ENCODE measurements at regions not wholly inside any gene's neighbourhood (a gene's known extent, or its start where the extent isn't known, plus 50 kb on each side); places are given as distances from the start of the nearest gene placed in this dataset.

DNA sequence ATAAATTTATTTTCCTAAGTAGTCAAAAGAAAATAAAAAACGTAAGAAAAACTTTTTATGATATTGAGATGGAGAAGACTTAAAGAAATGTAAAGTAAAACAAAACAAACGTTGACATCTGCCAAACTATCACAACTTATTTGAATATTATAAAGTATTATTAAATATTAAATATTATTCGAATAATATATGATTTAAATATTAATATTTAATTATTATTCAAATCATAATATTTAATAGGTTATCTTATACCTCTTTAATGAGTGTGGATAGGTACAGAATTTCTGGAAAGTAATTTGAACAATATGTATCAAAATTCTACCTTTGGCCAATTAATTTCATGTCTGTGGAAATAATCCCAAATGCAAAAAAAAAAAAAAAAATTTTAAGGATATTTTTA is 278.7 kb downstream of the RAD51AP2 start:
- no peaks in the 10 kb centered on the region for H3K79me2 ChIP-seq (ENCODE audit: low read depth)
- no peak overlapping the region for H3K27ac ChIP-seq
- no peaks in the 10 kb centered on the region for H3K27me3 ChIP-seq
- no peak overlapping the region for H3K27ac Mint-ChIP-seq
- no peak overlapping the region for H3K4me3 ChIP-seq
- TF ChIP-seq EZH2 (IDR thresholded peaks at IDR 0.05), result no peak
- TF ChIP-seq EZH2phosphoT487 (IDR thresholded peaks at IDR 0.05), result no peak
- TF ChIP-seq, protein P1, sequence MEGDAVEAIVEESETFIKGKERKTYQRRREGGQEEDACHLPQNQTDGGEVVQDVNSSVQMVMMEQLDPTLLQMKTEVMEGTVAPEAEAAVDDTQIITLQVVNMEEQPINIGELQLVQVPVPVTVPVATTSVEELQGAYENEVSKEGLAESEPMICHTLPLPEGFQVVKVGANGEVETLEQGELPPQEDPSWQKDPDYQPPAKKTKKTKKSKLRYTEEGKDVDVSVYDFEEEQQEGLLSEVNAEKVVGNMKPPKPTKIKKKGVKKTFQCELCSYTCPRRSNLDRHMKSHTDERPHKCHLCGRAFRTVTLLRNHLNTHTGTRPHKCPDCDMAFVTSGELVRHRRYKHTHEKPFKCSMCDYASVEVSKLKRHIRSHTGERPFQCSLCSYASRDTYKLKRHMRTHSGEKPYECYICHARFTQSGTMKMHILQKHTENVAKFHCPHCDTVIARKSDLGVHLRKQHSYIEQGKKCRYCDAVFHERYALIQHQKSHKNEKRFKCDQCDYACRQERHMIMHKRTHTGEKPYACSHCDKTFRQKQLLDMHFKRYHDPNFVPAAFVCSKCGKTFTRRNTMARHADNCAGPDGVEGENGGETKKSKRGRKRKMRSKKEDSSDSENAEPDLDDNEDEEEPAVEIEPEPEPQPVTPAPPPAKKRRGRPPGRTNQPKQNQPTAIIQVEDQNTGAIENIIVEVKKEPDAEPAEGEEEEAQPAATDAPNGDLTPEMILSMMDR (IDR thresholded peaks at IDR 0.05), result no peak
- no peaks in the 10 kb centered on the region for H3F3A ChIP-seq (ENCODE audit: low read depth)
- H3K4me2 ChIP-seq, result no peak overlapping the region
- no peaks in the 10 kb centered on the region for H3K27me3 Mint-ChIP-seq (ENCODE audit: insufficient read depth, low read depth)
- H3K4me3 Mint-ChIP-seq, result no peak overlapping the region
- no peaks in the 10 kb centered on the region for H3K4me1 Mint-ChIP-seq
- H3K9ac ChIP-seq, result no peak overlapping the region
- no peak overlapping the region for H2AFZ ChIP-seq (replicated peaks)
- H3K4me1 ChIP-seq, result no peaks in the 10 kb centered on the region
- no peak for DNase-seq (ENCODE audit: low spot score)
- H3K36me3 ChIP-seq, result no peaks in the 10 kb centered on the region
- H3K9me3 Mint-ChIP-seq, result no peaks in the 10 kb centered on the region
- no peaks in the 10 kb centered on the region for H3K9me3 ChIP-seq (ENCODE audit: low read depth)
- H4K20me1 ChIP-seq (ENCODE audit: low read depth), result no peaks in the 10 kb centered on the region
- H3K36me3 Mint-ChIP-seq, result no peaks in the 10 kb centered on the region

DNA sequence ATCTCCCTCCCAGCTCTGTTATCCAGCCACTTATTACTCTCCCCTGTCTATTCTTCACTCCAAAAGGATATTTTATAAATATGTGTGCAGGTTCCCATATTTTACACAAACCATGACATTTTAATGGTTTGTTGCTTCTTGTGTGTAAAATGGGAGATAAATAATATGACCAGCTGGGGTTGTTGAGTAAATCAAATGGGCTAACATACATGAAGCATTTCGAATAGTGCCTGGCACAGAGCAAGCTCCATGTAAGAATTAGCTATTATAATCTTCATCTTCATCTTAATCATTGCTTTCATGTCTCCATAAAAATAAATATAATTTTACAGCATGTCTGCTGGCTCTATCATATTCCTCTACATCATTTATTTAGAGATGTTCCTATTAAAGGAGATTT is 283.1 kb downstream of the RAD51AP2 start:
- Mint-ChIP-seq H3K27ac (no peak overlapping the region), H3K9me3 (no peaks in the 10 kb centered on the region), H3K4me3 (no peak overlapping the region), H3K4me1 (no peaks in the 10 kb centered on the region), H3K27me3 (ENCODE audit: insufficient read depth, low read depth) (no peaks in the 10 kb centered on the region), H3K36me3 (no peaks in the 10 kb centered on the region)
- Histone ChIP-seq H3K4me1 (no peaks in the 10 kb centered on the region), H3K27me3 (no peaks in the 10 kb centered on the region), H4K20me1 (ENCODE audit: low read depth) (no peaks in the 10 kb centered on the region), H3K4me3 (no peak overlapping the region), H3K9ac (no peak overlapping the region), H3K4me2 (no peak overlapping the region), H2AFZ (replicated peaks) (no peak overlapping the region), H3F3A (ENCODE audit: low read depth) (no peaks in the 10 kb centered on the region), H3K9me3 (ENCODE audit: low read depth) (no peaks in the 10 kb centered on the region), H3K27ac (no peak overlapping the region), H3K79me2 (ENCODE audit: low read depth) (no peaks in the 10 kb centered on the region), H3K36me3 (no peaks in the 10 kb centered on the region)
- TF ChIP-seq, protein P1 (IDR thresholded peaks at IDR 0.05), result no peak
- TF ChIP-seq EZH2 (IDR thresholded peaks at IDR 0.05) (no peak), EZH2phosphoT487 (IDR thresholded peaks at IDR 0.05) (no peak)
- DNase-seq (ENCODE audit: low spot score), result no peak

DNA sequence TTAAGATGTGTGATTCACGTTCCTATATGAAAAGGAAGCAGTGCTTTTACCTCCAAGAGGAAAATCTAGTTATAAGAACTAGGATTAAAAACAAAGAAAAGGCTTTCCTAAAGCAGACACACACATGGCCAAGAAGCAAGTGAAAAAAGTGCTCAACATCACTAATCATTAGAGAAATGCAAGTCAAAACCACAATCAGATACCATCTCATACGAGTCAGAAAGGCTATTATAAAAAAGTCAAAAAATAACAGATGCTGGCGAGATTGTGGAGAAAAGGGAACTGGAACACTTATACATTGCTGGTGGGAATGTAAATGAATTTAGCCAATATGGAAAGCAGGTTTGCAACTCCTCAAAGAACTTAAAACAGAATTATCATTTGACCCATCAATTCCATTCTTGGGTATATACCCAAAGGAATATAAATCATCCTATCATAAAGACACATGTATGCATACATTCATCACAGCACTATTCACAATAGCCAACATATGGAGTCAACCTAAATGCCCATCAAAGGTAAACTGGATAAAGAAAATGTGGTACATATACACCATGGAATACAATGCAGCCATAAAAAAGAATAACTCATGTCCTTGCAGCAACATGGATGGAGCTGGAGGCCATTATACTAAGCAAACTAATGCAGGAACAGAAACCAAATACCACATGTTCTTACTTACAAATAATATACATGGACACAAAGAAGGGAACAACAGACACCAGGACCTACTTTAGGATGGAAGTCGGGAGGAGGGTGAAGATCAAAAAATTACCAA is 285.3 kb downstream of the RAD51AP2 start:
- Histone ChIP-seq H3K9ac (no peak overlapping the region), H3K27ac (no peak overlapping the region), H3K9me3 (ENCODE audit: low read depth) (no peaks in the 10 kb centered on the region), H3K27me3 (no peaks in the 10 kb centered on the region), H3K4me3 (no peak overlapping the region), H3K79me2 (ENCODE audit: low read depth) (no peaks in the 10 kb centered on the region), H3K4me1 (no peaks in the 10 kb centered on the region), H4K20me1 (ENCODE audit: low read depth) (no peaks in the 10 kb centered on the region), H3F3A (ENCODE audit: low read depth) (no peaks in the 10 kb centered on the region), H2AFZ (replicated peaks) (no peak overlapping the region), H3K4me2 (no peak overlapping the region), H3K36me3 (no peaks in the 10 kb centered on the region)
- Mint-ChIP-seq H3K4me3 (no peak overlapping the region), H3K9me3 (no peaks in the 10 kb centered on the region), H3K27me3 (ENCODE audit: insufficient read depth, low read depth) (no peaks in the 10 kb centered on the region), H3K27ac (no peak overlapping the region), H3K36me3 (no peaks in the 10 kb centered on the region), H3K4me1 (peaks cover 4% of the 10 kb centered on the region)
- TF ChIP-seq EZH2phosphoT487 (IDR thresholded peaks at IDR 0.05) (no peak), EZH2 (IDR thresholded peaks at IDR 0.05) (no peak)
- TF ChIP-seq, protein P1 (IDR thresholded peaks at IDR 0.05), result no peak
- no peak for DNase-seq (ENCODE audit: low spot score)

Measured in neural progenitor cell (in vitro differentiated cells).